NOMO-1 treated with DMSO at 0.1 percent for 48 hours (cell line): ENCODE measurements at regions not wholly inside any gene's neighbourhood (a gene's known extent, or its start where the extent isn't known, plus 50 kb on each side); places are given as distances from the start of the nearest gene placed in this dataset.
"Not testable (repeated sequence)": the region's sequence is repeated elsewhere in the genome, so short reads cannot be mapped to it uniquely, and the experiment has no call there.

ENCODE experiments used
- DNase-seq: peaks from one replicate; lab custom pipeline; 2025; ENCODE audit not compliant: unreplicated experiment; lab: John Stamatoyannopoulos, UW

DNA sequence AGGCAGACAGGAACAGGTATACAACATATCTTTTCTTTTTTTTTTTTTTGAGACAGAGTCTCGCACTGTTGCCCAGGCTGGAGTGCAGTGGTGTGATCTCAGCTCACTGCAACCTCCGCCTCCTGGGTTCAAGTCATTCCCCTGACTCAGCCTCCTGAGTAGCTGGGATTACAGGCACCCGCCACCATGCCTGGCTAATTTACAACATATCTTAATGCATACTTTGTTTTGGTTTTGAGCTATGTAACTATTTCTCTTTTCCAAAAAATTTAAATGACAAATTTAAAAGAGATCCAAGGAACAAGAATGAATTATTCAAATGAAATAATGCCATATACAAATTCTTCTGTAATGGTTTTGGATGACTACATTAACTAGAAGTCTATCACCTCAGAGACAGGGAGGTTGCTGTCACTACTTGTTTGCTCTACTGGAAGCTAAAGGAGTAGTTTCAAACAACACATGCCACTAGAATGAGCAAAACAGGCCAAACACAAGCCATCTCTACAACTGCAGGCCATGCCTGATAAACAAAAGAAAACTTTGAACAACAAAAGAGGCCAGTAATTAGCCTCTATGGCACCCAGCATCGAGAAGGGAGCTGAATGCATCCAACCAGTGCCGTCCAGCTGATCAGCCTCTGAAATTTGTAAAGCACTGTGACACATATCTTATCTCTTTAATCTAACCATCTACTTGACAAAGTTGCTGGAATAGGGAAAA, 133.6 kb upstream of the VOPP1 start:
- not testable (repeated sequence) for DNase-seq

DNA sequence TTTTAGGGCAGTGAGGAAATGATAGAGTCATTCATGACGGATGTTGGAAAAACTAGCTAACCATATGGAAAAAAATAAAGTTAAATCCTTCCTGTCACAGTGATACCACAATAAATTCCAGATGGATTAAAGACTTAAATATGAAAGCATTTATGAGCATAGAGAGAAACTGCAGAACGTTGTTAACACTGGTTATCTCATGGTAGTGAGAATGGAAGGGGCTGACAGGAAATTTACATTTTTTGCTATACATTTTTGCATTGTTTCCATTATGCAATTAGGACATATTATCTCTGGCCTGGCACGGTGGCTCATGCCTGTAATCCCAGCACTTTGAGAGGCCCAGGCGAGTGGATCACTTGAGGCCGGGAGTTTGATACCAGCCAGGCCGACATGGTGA, 130.5 kb upstream of the VOPP1 start:
- DNase-seq, result not testable (repeated sequence)

DNA sequence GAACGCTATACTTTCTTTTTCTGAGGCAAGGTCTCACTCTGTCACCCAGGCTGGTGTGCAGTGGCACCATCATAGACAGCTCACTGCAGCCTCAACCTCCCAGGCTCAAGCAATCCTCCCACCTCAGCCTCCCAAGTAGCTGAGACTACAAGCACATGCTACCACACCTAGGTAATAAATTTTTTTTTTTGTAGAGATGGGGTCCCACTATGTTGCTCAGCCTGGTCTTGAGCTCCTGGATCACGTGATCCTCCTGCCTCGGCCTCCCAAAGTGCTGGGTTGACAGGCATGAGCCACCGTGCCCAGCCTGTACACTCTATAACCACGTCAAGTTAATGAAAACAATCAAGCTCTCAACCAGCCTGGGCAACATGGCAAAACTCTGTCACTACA, 127.1 kb upstream of the VOPP1 start:
- DNase-seq, result not testable (repeated sequence)

DNA sequence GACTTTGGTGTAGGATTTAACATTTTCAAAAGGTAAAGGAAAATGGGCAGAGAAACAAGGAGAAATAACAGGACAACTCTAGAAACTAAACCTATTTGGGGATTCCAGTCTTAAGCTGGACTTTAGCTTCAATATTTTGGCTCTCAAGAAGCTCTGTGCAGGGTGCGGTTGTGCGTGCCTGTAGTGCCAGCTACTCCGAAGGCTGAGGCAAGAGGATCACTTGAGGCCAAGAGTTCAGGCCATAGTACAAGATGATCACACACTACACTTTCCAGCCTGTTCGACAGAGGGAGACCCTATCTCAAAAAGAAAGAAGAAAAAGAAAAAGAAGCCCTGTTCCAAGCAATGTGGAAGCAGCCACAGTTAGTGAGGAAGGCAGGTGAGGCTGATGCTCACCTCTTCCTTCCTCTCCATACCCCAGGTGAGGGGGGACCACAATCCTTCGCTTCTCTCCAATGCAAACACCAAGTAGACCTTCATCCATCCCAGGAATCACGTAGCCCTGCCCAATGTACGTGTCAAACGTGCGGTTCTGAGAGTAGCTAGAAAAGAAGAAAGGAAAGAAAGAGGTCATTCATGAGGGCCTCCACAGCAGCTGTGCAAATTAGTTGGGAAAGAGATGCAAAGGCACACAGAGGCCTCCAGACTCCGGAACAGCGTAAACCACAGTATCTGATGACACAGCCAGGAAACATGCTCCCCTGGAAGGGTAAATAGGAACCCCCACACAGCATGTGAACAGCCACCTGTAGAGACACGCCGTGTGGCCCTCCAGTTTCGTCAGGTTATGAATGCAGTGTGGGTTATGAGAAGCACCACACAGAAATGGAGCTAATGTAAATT, 126.5 kb upstream of the VOPP1 start:
- not testable (repeated sequence) for DNase-seq

DNA sequence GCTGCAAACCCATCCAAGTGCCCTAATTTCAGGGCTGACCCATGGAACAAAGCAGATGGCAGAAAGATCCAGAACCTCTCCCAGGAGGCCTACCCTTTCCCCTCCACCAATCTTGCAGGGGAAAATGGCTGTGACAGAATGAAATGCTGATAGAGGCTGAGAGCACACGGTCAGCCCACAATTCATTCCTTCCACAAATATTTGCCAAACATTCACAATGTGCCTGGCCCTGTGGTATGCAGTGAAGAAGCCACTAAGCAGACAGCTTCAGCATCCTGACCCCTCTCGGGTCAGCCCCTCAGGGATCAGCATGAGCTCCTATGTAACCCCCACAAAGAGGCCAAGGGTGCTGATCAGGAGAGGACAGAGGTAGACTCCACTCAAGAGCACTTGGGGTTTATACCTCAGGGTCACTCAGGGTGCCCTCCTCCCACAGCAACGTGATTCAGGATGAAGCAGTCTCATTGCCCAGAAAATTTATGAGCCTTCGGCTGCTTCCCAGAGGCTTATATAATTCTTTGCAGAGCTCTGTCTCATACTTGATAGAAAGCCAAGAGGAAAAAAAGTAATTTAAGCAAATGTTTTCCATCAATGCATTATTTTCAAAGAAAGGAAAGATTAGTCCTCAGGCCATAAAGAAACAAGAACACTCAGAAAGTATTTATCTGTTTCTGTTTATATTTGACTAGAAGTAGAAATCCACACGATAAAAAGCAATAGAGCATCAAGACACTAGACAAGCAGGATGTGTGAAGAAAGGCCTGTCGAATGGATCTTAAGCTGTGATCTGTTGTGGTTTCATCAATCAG, 123.8 kb upstream of the VOPP1 start:
- not testable (repeated sequence) for DNase-seq

DNA sequence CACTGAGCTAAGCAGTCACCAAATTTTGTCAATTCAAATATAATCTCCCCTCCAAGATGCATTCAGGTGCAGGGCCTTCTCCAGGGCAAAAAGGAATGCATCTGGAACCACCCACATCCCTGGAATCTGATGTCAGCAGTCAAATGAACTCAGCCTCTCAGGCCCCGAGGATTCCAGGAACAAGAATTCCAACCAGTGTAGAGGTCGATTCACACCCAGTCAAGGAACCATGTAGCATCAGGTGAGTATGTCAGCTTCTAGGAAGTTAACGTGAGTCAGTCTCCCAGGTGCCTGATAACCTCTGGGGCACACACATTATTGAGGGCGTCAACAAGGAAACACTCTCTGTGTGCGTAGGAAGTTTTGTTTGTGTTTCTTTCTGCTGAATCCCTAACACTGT, 122.2 kb upstream of the VOPP1 start:
- DNase-seq, result not testable (repeated sequence)

DNA sequence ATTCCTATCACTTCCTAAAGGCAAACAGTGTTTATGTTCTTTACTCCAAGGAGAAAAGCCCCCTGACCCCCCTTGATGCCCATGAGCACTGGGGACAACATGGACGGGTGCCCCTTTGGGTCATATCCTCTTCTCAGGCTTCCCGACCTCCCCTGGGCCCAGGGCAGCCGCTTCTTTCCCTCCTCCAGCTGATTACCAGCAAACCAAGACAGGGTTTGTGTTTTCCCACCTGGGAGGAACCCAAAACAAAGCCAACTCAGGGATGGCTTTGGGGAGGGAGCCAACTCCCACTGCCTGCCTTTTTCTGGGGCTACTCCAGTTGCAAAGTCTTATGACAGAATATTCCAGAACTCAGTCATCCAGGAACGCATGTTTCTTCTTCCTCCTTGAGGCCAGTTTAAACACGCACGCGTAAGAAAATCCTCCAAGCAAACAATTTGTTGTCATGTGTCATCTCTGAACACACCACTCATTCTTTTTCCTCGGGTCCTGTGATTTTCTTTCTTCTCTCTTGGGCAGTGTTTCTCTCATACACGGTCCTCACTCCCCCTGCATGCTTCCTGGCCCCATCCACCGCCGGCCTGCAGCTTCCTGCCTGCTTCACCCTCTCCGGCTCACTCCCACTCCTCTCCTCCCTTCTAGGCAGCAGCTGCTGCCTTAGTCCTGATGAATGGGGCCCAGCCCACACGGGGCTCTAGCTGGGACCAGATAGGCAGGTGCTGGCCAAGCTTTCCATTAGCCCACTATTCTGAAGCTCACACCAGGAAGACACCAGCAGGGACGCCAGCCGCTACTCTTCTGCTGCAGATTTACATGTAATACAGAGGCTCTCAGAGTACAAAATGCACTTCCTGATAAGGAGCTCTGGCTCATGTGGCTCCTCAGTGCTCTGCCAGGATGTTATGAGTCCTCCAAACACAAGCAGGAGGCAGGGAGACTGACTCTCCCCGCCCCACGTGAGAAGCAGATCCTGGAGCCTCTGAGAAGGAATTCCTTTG, 116.7 kb upstream of the VOPP1 start:
- DNase-seq, result not testable (repeated sequence)

DNA sequence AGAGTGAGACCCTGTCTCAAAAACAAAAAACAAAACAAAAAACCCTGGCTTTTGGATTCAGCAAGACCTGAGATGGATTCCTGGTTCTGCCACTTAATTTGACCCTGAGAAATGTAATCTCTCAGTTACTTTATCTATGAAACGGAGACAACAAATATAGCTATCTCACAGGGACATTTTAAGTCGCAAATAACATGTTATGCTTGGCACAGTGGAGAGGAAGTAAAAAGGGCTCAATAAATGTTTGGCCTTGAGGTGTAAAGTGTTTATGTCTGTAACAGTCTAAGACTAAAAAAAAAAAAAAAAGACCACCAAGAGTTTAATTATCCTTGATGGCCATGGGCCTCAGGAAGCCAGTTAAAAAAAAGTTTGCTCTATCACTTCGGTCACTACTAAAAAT, 116.0 kb upstream of the VOPP1 start:
- not testable (repeated sequence) for DNase-seq

DNA sequence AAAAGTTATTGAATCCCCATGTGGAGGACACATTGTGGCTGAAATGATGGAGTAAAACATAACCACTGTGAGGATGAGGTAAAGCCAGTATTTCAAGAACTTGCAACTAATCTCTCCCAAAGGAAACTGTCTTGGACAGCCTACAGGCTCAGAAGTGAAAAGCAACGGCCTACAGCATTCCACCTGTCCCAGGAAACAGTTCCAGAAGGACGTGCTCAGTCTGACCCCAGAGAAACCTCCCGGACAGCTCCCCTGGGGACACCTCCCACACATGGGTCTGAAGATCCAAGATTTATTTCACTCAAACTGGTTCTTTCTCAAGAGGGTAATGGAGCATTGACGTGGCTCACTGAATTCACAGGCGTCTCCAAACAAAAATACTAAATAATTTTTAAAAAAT, 115.0 kb upstream of the VOPP1 start:
- DNase-seq, result not testable (repeated sequence)

DNA sequence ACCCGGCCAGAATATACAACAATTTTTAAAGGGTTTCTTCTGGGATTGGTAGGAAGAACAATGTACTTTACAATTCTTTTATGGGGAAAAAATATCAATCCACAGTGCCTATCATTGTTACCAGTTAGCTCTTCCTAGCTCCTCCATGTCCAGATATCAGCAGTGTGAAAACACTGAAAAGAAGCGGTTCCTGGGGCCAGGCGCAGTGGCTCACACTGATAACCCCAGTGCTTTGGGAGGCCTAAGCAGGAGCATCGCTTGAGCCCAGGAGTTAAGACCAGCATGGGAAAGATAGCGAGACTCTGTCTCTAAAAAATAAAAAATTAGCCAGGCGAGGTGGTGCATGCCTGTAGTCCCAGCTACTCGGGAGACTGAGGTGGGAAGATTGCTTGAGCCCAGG, 114.5 kb upstream of the VOPP1 start:
- not testable (repeated sequence) for DNase-seq

DNA sequence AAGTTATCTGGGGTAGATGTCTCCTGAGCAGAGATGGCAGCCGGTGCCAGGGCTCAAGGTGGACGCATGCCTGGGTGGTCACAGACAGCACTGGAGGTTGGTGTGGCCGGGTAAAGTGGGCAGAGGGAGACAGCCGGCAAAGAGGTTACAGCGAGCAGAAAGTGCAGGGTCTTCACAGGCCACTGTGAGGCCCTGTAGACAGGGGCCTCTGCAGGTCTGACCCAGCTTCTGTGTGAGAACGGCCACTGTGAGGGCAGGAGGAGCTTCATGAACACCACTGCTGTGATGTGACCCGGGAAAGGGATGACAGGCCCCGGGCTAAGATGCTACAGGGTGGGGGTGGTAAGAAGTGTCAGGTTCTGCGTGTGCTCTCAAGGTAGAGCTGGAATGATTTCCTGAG, 111.2 kb upstream of the VOPP1 start:
- DNase-seq, result not testable (repeated sequence)

DNA sequence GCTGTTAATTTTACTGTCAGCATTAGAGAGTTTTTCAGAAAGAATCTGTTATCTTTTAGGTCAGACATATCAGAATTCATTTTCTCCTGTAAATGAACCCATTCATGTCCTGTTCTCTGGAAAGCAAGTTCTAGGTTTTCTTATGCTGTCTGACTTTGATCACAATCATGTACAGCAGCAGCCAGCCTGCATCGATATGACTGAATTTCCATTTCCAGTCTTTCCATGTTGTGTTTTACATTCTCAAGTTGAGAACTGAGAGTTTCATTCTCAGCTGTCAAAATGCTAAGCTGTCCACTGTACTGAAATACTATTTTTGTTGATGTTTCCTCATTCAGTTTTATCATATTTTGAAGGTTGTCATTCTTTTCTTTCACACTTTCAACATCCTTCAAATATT, 103.3 kb upstream of the VOPP1 start:
- not testable (repeated sequence) for DNase-seq

DNA sequence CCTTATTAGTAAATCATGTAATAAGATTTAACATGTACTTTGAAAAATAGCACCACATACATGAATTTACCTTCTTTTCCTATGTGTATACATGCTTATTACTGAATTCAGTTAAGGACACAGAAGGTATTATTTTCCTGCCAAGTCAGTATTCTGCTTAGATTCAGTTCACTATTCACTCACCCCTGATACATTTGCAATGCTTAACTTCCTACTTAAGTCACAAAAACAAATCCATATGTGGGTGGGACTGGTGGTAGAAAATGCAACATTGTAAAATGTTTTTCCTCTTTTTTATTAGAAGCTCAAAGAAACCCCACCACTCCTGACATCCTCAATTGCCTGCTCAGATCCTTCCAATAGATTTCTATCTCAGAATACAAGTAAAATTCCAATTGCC, 101.2 kb upstream of the VOPP1 start:
- not testable (repeated sequence) for DNase-seq

DNA sequence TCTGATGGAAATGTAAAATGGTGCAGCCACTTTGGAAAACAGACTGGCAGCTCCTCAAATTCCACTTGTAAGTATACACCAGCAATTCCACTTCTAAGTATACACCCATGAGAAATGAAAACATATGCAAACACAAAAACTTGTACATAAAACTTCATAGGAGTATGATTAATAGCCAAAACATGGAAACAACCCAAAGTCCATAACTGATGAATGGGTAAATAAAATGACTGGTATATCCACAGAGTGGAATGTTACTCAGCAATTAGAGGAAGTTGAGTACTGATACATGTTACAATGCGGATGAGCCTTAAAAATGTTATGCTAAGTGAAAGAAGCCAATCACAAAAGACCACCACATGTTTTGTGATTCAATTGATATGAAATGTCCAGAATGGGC, 99.8 kb upstream of the VOPP1 start:
- DNase-seq, result not testable (repeated sequence)

DNA sequence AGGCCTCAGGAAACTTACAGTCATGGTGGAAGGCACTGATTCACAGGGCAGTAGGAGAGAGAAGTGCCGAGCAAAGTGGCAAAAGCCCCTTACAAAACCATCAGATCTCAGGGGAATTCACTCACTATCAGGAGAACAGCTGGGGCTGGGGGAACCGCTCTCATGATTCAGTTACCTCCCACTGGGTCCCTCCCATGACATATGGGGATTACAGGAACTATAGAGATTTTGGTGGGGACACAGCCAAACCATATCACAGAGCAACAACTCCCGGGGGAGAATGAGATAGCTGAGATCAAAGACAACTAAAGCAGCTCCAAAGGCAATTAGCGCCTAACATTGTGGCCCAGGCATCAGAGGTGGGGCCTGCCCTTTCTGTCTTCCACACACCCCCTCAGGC, 85.4 kb upstream of the VOPP1 start:
- no peak for DNase-seq

DNA sequence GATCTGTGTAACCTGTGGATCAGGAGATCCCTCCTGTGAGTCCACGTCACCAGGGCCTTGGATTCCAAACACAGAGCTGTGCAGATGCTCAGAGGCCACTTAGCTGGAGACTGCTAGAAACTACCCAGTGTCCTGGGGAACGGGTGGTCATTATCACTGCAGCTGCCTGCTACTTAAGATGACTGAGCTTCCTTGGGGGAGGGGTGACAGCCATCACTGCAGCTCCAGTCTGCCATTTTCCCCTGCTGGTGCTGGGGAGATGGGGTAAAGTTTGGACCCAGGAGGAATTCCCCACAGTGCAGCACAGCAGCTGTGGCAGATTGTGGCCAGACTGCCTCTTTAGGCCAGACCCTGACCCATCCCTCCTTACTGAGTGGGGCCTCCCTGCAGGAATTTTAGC, 78.8 kb upstream of the VOPP1 start:
- DNase-seq, result no peak

DNA sequence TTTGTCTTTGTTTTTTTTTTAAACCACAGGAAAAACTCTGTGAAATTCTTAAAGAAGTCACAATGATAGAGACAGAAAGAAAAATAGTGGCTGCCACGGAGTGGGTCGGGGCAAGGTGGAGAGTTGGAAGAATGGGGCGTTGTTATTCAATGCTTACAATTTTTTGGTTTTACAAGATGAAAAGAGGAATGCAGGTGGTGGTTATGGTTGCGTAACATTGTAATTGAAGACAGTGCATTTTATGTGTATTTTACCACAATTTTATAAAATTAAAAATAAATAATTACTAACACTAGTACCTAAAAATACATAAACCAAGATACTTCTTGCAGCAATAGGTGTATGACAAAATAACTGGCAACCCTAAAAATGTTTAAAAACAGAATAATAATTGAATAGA, 76.9 kb upstream of the VOPP1 start:
- DNase-seq, result no peak

DNA sequence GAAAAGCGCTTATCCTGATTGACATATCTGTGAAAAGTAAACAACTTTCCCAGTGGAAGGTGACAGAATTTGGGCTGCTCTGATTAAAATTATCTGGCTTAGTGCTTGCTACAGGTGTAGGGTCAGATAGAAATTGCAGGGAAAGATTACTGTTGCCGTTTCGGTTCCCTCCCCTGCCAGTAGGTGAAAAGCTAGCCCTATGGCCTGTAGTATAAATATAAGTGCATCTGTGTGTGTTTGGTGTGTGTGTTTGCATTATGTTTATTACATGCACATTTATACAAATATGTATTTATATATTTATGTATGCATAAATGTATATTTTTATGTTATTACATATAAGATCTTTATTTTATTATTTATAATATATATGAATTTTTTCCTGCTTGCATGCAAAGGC, 72.3 kb upstream of the VOPP1 start:
- no peak for DNase-seq

DNA sequence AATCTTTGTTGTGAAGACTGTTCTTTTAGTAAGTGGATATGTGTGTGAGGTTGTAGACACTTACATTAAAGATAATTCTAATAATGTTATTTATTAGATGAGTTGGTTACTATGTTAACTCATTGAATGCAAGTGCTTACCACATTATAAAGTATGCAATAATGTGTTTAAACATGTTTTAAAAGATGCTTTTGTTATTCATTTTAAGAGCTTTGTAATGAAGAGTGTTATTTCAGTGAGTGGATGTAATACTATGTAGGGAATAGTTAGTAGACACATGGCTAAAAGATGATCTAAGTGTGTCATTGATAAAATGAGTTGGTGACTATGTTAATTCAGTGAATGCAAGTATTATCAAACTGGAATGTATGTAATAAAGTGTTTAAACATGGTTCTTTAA, 70.0 kb upstream of the VOPP1 start:
- no peak for DNase-seq

DNA sequence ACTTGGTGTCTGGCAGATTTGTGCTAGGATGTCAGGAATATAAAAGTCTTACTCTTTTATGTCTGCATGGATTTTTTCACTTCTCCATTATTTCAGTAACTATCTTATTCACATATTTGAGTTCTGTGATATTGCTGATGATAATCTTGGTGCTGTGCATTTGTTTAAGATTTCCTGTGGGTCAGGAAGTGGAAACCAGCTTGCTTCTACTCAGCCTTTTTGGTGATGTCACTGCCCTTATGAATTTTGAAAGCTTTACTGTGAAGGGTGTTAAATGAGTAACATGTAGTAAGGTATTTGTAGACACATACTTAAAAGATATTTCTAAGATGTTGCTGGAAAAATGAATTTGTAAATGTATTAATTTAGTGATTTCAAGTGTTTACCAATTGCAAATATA, 69.5 kb upstream of the VOPP1 start:
- no peak for DNase-seq
